HL-60 (cell line): ENCODE measurements at regions not wholly inside any gene's neighbourhood (a gene's known extent, or its start where the extent isn't known, plus 50 kb on each side); places are given as distances from the start of the nearest gene placed in this dataset.

Experiments
- GABPA ChIP-seq: IDR thresholded peaks from 2 replicates; pipeline ENCODE4 v1.6.1; 2012; ENCODE audit warnings: low read depth
- TF ChIP-seq, protein P1 (sequence below): IDR thresholded peaks from one replicate; pipeline ENCODE4 v1.5.1; 2011; ENCODE audit warnings: low read length, control low read depth, inconsistent platforms; ENCODE audit not compliant: insufficient read depth
- TF ChIP-seq, protein P2 (sequence below): IDR thresholded peaks from 2 replicates; pipeline ENCODE4 v1.6.1; 2012; ENCODE audit warnings: low read depth; ENCODE audit not compliant: insufficient replicate concordance

DNA sequence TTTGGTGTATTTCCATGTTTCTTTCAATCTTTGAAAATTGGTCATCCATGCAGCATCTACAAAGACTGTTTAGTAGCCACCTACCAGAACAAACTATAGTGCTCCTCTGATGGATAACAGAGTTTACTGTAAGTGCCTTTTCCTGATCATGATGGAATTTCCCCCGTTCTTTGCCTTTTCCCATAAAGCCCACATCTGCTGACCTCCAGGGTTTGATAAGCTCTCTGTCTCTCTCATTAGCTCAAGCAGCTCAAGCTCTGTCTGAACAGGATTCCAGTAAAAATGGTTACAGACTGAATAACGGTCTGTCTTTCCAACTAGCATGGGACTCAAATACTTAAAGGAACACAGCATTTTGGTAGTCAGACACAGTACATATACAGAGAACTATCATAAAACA, 308.4 kb upstream of the SORL1-AS1 start:
- TF ChIP-seq, protein P1, sequence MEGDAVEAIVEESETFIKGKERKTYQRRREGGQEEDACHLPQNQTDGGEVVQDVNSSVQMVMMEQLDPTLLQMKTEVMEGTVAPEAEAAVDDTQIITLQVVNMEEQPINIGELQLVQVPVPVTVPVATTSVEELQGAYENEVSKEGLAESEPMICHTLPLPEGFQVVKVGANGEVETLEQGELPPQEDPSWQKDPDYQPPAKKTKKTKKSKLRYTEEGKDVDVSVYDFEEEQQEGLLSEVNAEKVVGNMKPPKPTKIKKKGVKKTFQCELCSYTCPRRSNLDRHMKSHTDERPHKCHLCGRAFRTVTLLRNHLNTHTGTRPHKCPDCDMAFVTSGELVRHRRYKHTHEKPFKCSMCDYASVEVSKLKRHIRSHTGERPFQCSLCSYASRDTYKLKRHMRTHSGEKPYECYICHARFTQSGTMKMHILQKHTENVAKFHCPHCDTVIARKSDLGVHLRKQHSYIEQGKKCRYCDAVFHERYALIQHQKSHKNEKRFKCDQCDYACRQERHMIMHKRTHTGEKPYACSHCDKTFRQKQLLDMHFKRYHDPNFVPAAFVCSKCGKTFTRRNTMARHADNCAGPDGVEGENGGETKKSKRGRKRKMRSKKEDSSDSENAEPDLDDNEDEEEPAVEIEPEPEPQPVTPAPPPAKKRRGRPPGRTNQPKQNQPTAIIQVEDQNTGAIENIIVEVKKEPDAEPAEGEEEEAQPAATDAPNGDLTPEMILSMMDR = no peak
- TF ChIP-seq, protein P2, sequence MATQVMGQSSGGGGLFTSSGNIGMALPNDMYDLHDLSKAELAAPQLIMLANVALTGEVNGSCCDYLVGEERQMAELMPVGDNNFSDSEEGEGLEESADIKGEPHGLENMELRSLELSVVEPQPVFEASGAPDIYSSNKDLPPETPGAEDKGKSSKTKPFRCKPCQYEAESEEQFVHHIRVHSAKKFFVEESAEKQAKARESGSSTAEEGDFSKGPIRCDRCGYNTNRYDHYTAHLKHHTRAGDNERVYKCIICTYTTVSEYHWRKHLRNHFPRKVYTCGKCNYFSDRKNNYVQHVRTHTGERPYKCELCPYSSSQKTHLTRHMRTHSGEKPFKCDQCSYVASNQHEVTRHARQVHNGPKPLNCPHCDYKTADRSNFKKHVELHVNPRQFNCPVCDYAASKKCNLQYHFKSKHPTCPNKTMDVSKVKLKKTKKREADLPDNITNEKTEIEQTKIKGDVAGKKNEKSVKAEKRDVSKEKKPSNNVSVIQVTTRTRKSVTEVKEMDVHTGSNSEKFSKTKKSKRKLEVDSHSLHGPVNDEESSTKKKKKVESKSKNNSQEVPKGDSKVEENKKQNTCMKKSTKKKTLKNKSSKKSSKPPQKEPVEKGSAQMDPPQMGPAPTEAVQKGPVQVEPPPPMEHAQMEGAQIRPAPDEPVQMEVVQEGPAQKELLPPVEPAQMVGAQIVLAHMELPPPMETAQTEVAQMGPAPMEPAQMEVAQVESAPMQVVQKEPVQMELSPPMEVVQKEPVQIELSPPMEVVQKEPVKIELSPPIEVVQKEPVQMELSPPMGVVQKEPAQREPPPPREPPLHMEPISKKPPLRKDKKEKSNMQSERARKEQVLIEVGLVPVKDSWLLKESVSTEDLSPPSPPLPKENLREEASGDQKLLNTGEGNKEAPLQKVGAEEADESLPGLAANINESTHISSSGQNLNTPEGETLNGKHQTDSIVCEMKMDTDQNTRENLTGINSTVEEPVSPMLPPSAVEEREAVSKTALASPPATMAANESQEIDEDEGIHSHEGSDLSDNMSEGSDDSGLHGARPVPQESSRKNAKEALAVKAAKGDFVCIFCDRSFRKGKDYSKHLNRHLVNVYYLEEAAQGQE = no peak
- TF ChIP-seq GABPA = no peak
